C4-2B (cell line): ENCODE measurements at regions not wholly inside any gene's neighbourhood (a gene's known extent, or its start where the extent isn't known, plus 50 kb on each side); places are given as distances from the start of the nearest gene placed in this dataset.

Experiments
- CTCF ChIP-seq: fragments of 450-650 bp; conservative IDR thresholded peaks from 2 replicates; pipeline ENCODE4 v1.5.1; 2017; ENCODE audit warnings: mild to moderate bottlenecking
- ZFX ChIP-seq: fragments of 450-650 bp; IDR thresholded peaks from 2 replicates; pipeline ENCODE4 v1.6.1; 2017

GRCh38 chr6:166769648-166770047 lies 142.6 kb upstream of the RPS6KA2 start:
- TF ChIP-seq CTCF, result no peak
- no peak for TF ChIP-seq ZFX
